Stimulated activated CD4-positive, alpha-beta T cell treated with anti-CD3 and anti-CD28 coated beads, TNF-alpha, amount 100 ng/mL, for 24 hours (primary cell): ENCODE measurements at regions not wholly inside any gene's neighbourhood (a gene's known extent, or its start where the extent isn't known, plus 50 kb on each side); places are given as distances from the start of the nearest gene placed in this dataset.
"Not testable (repeated sequence)": the region's sequence is repeated elsewhere in the genome, so short reads cannot be mapped to it uniquely, and the experiment has no call there.

Experiments
- DNase-seq, 3 experiments: peaks; one replicate each; pipeline ENCODE4 v3.0.0-alpha.2; 2020; ENCODE audit warnings: low read depth in 3 of 3

- DNase-seq, result no peak
Measured at GRCh38 chr4:66929748-66930147, 615.6 kb downstream of the CENPC start.

GRCh38 chr4:66928881-66929280, 616.4 kb downstream of the CENPC start:
- DNase-seq, result not testable (repeated sequence)

DNA sequence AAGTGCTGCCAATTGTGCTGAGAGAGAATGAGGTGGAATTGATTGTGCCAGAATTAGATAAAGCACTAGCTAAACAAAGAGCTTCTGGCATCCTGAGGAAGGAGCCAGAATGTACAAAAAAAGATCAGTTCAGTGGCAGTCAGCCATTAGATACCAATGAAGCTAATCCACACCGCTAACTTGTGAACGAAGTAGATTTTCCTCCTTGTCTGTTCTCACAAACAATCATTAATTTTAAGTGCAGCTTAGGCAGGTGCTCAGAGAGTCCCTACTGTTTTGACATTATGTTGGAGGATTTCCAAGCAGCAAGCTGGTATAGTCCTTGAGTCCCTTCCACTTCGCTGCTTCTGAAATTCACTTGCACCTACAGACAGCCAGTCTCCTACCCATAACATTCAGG, 617.4 kb downstream of the CENPC start:
- DNase-seq, result no peak

DNA sequence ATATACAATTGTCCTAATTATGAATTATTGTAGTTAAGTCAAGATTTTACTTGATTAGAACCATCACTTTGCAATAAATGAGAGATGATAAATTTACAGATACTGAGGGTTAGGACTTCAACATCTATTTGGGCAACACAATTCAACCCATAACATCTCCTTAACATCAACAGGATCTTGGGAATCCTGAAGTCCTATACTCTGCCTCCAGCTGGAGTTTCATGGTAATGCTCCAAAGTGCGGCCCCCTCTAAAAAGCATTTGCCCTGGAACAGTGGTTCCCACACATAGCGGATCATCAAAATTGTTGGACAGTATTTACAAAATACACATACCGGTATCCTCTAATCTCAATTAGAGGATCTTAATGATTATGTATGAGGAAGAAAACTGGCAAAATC, 618.6 kb downstream of the CENPC start:
- no peak for DNase-seq

DNA sequence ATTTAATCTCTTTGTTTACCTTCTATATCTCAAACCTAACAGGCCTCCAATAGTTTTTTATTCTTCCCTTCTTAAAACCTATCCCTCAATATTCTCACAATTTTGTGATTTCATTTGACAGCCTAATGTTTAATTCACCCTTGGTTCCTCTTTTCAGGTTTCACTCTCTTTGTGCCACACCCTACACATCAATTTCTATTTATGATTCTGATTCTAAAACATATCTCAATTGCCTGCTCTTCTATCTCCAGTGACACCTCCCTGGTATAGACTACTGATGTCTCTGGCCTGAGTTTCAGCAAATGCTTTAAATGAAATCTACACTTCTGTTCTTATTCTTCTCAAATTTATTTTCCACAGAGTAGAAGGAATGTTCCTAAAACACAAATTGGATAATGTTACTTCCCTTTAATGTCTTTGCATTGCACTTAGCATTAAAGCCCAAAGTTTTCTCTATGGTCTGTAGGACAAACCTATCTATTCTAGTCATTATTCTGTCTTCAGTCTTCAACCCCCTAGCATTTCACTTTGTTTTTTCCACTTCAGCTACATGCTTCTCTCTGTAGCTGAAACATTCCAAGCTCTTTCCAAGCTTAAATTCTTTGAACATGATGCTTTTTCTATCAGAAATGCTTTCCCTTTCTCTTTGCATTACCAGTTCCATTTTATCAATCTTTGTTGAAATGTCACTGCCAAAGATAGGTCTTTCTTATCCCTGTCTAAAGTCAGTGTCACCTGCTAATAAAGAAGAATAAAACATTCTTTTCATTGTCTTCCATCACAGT, 622.0 kb downstream of the CENPC start:
- no peak for DNase-seq

GRCh38 chr4:66921433-66921832, 623.9 kb downstream of the CENPC start:
- no peak for DNase-seq

GRCh38 chr4:66920514-66920913, 624.8 kb downstream of the CENPC start:
- no peak for DNase-seq

DNA sequence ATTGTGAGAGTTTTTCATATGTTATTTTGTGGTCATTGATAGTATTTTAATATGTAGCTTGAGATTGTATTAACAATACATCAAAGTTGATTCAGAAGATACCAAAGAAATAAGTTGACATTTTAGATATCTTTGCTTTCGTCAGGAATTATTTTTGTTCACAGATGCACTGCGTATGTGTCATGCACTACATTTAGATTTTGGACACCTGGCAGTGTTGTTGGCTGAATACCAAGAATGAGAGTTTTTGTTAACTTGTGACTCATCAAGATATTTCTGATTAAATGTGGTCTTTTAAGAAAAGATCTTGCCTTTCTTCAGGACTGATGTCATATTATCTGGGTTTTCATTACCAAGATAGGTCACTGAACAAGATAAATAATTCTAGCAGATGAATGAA, 633.4 kb downstream of the CENPC start:
- no peak for DNase-seq

GRCh38 chr4:66906314-66906713, 639.0 kb downstream of the CENPC start:
- no peak for DNase-seq

DNA sequence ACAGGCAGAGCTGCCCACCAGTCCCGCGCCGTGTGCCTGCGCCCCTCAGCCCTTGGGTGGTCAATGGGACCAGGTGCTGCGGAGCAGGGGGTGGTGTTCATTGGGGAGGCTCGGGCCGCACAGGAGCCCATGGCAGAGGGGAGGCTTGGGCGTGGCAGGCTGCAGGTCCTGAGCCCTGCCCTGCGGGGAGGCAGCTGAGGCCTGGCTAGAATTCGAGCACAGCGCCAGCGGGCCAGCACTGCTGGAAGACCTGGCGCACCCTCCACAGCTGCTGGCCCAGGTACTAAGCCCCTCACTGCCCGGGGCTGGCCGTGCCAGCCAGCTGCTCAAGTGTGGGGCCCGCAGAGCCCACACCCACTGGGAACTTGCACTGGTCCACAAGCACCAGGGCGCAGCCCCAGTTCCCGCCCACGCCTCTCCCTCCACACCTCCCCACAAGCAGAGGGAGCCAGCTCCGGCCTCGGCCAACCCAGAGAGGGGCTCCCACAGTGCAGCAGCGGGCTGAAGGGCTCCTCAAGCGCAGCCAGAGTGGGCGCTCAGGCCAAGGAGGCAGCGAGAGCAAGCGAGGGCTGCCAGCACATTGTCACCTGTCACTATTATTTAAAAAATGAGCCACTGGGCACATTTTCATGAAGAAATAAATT, 645.8 kb downstream of the CENPC start:
- DNase-seq, result no peak

DNA sequence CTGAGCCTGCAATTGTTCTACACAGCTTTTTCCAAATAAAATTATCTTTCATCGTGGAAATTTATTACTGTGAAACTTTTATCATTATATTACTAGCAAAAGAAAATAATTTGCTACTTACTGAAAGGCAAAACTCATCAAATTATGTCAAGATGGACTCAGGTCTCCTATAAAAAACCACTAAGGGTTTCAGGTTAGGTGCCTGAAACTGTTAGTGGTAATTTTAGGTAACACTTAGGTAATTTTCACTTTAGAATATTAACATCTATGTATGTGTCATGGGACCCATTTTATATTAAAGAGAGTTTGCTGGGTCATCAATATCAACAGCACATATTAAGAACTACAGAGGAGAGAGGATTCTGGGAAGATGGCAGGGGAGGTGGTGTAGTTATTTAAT, 651.5 kb downstream of the CENPC start:
- no peak for DNase-seq

DNA sequence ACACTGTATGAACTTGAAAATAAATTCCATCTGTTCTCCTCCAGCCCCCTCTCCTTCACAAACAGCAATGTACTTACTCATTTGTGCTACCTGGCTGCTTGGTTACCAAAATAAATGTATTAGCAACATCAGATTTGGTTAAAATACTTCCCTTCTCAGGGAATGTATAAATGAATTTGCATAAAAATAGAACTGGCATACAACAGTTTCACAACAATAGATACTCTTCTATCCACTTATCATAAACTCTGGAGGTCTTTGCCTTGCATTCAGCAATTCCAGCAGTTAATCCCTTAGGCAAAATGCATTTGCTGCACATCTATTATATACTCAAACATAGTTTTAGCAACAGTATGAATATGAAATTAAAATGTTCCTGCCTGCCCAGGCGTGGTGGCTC, 658.2 kb downstream of the CENPC start:
- no peak for DNase-seq

GRCh38 chr4:66885501-66886165, 659.7 kb downstream of the CENPC start:
- DNase-seq, result no peak

- DNase-seq, result no peak
Measured at GRCh38 chr4:66876946-66877345, 668.4 kb downstream of the CENPC start.

GRCh38 chr4:66872661-66873060, 672.6 kb downstream of the CENPC start:
- DNase-seq, result no peak

DNA sequence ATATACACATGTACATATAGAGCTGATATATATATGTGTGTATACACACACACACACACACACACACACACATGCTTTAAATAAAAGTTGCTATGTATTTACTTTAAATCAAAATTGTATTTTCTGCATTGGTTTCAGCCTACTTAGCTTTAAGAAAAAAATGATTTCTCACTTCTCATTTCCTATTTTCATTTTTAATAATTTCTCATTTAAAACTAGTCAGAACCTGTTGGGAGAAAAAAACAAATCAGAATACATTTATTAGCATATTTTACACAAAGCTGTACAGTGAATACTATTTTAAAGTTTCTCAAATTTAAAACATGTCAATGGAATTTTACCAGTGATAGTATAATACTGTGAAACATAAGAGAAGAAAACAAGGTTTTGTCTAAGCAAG, 681.8 kb downstream of the CENPC start:
- DNase-seq, result no peak

GRCh38 chr4:66855956-66856355, 689.3 kb downstream of the CENPC start:
- DNase-seq, result no peak

GRCh38 chr4:66853845-66854244, 691.5 kb downstream of the CENPC start:
- no peak for DNase-seq

- DNase-seq, result no peak
Measured at GRCh38 chr4:66852843-66853242, 692.5 kb downstream of the CENPC start.

GRCh38 chr4:66849596-66849995, 695.7 kb downstream of the CENPC start:
- no peak for DNase-seq

- no peak for DNase-seq
Measured at GRCh38 chr4:66842724-66843088, 702.6 kb downstream of the CENPC start.

- no peak for DNase-seq
Measured at GRCh38 chr4:66842026-66842723, 703.1 kb downstream of the CENPC start.
